HEK293 (cell line): ENCODE measurements at regions not wholly inside any gene's neighbourhood (a gene's known extent, or its start where the extent isn't known, plus 50 kb on each side); places are given as distances from the start of the nearest gene placed in this dataset.

Source experiments
- CTCF ChIA-PET: fragments of 350-600 bp; formaldehyde crosslinking; extraction: SDS; loops from one replicate; lab custom pipeline; 2021; ENCODE audit warnings: antibody characterized with exemption; lab: Yijun Ruan, JAX
- POLR2A ChIA-PET: fragments of 300-600 bp; formaldehyde crosslinking; extraction: SDS; loops from one replicate; lab custom pipeline; 2020; ENCODE audit warnings: antibody characterized with exemption, inconsistent platforms; lab: Yijun Ruan, JAX
- H3K27ac ChIP-seq: fragments of 200-500 bp; sonication (Bioruptor generic); 2 replicates; pipeline ENCODE4 v1.5.1; 2014; ENCODE audit warnings: low read depth, low read length, control low read depth, inconsistent platforms; ENCODE audit errors: extremely low read depth
- H3K36me3 ChIP-seq, 2 experiments: fragments of 200-500 bp in 1 of 2; sonication (Bioruptor generic) in 1 of 2; 1 replicate in 1 of 2; 2 replicates in 1 of 2; pipeline ENCODE4 v1.5.1; 2014 to 2017; ENCODE audit warnings: inconsistent platforms in 2 of 2, low read length in 2 of 2; ENCODE audit not compliant: control insufficient read depth in 2 of 2, insufficient read depth in 1 of 2
- H3K4me1 ChIP-seq: fragments of 200-500 bp; sonication (Bioruptor generic); 2 replicates; pipeline ENCODE4 v1.5.1; 2014; ENCODE audit warnings: mild to moderate bottlenecking, low read length, inconsistent platforms; ENCODE audit not compliant: control insufficient read depth, insufficient read depth
- H3K4me3 ChIP-seq: 2 replicates; pipeline ENCODE4 v1.5.1; 2011; ENCODE audit warnings: low read depth, mild to moderate bottlenecking, control low read depth, low read length, moderate library complexity
- H3K9me3 ChIP-seq: fragments of 200-500 bp; sonication (Bioruptor generic); 2 replicates; pipeline ENCODE4 v1.5.1; 2014; ENCODE audit warnings: low read depth, low read length, inconsistent platforms; ENCODE audit not compliant: control insufficient read depth, insufficient read depth
- BCL11A ChIP-seq: fragments of 450-650 bp; formaldehyde crosslinking; IDR thresholded peaks from 2 replicates; pipeline ENCODE4 v1.5.1; 2016; ENCODE audit warnings: low read depth, missing biosample characterization, missing genetic modification characterization
- TRIM28 ChIP-seq: IDR thresholded peaks from 2 replicates; pipeline ENCODE4 v1.6.1; 2011; ENCODE audit warnings: low read length, control low read depth, borderline replicate concordance
- TSHZ1 ChIP-seq: fragments of 450-650 bp; formaldehyde crosslinking; IDR thresholded peaks from 2 replicates; pipeline ENCODE4 v1.5.1; 2016; ENCODE audit warnings: missing biosample characterization, missing genetic modification characterization, borderline replicate concordance
- YY1 ChIP-seq: fragments of 450-650 bp; formaldehyde crosslinking; IDR thresholded peaks from 2 replicates; pipeline ENCODE4 v1.5.1; 2018; ENCODE audit warnings: missing biosample characterization, missing genetic modification characterization
- YY2 ChIP-seq: fragments of 450-650 bp; formaldehyde crosslinking; IDR thresholded peaks from 2 replicates; pipeline ENCODE4 v1.5.1; 2016; ENCODE audit warnings: missing biosample characterization, missing genetic modification characterization
- ZBTB6 ChIP-seq: fragments of 450-650 bp; formaldehyde crosslinking; IDR thresholded peaks from 2 replicates; pipeline ENCODE4 v1.5.1; 2017; ENCODE audit warnings: missing biosample characterization, missing genetic modification characterization
- ZNF280D ChIP-seq: fragments of 450-650 bp; formaldehyde crosslinking; IDR thresholded peaks from 2 replicates; pipeline ENCODE4 v1.5.1; 2016; ENCODE audit warnings: missing biosample characterization, missing genetic modification characterization
- ZNF510 ChIP-seq: fragments of 450-650 bp; formaldehyde crosslinking; IDR thresholded peaks from 2 replicates; pipeline ENCODE4 v1.5.1; 2018; ENCODE audit warnings: mild to moderate bottlenecking, missing genetic modification characterization, missing biosample characterization; ENCODE audit not compliant: insufficient replicate concordance
- ZNF514 ChIP-seq: fragments of 450-650 bp; formaldehyde crosslinking; IDR thresholded peaks from 2 replicates; pipeline ENCODE4 v1.5.1; 2016; ENCODE audit warnings: missing biosample characterization, missing genetic modification characterization
- ZNF529 ChIP-seq: fragments of 450-650 bp; formaldehyde crosslinking; IDR thresholded peaks from 2 replicates; pipeline ENCODE4 v1.5.1; 2017; ENCODE audit warnings: missing genetic modification characterization, missing biosample characterization; ENCODE audit not compliant: insufficient replicate concordance
- ZNF555 ChIP-seq: fragments of 450-650 bp; formaldehyde crosslinking; conservative IDR thresholded peaks from 2 replicates; pipeline ENCODE4 v1.5.1; 2017; ENCODE audit warnings: missing biosample characterization, mild to moderate bottlenecking, missing genetic modification characterization, inconsistent platforms
- ZNF561 ChIP-seq: fragments of 450-650 bp; IDR thresholded peaks from 2 replicates; pipeline ENCODE4 v1.5.1; 2018; ENCODE audit warnings: missing biosample characterization, missing genetic modification characterization, borderline replicate concordance
- ZNF654 ChIP-seq: fragments of 450-650 bp; formaldehyde crosslinking; IDR thresholded peaks from 2 replicates; pipeline ENCODE4 v1.5.1; 2016; ENCODE audit warnings: low read depth, missing biosample characterization, missing genetic modification characterization
- ZNF660 ChIP-seq: fragments of 450-650 bp; IDR thresholded peaks from 2 replicates; pipeline ENCODE4 v1.5.1; 2018; ENCODE audit warnings: missing biosample characterization, mild to moderate bottlenecking, missing genetic modification characterization
- ZNF843 ChIP-seq: fragments of 450-650 bp; formaldehyde crosslinking; IDR thresholded peaks from 2 replicates; pipeline ENCODE4 v1.5.1; 2016; ENCODE audit warnings: missing biosample characterization, missing genetic modification characterization

- ChIA-PET POLR2A (no interaction called here), CTCF (no interaction called here)
- H3K4me1 ChIP-seq, result no peaks in the 10 kb centered on the region
- H3K9me3 ChIP-seq, result no peaks in the 10 kb centered on the region
- TF ChIP-seq ZNF660 (tag by site-specific recombination), result no peak
- TF ChIP-seq ZNF843, result no peak
- TF ChIP-seq ZNF555, result no peak
- H3K36me3 ChIP-seq, result no peaks in the 10 kb centered on the region
- no peak overlapping the region for H3K27ac ChIP-seq
- no peak overlapping the region for H3K4me3 ChIP-seq
These were observed 564.4 kb upstream of the LINC00305 start for GRCh38 chr18:64713284-64713683.

GRCh38 chr18:64712035-64712434 lies 563.1 kb upstream of the LINC00305 start:
- CTCF ChIA-PET, result interaction anchor here (0.6 kb wide), 1 partner anchor 376 kb away, joined by 3 read pairs; no protein-coding TSS in a partner anchor

More at GRCh38 chr18:64712035-64712434, 563.1 kb upstream of the LINC00305 start:
- Histone ChIP-seq H3K27ac (no peak overlapping the region), H3K36me3 (no peaks in the 10 kb centered on the region), H3K9me3 (no peaks in the 10 kb centered on the region), H3K4me3 (no peak overlapping the region), H3K4me1 (no peaks in the 10 kb centered on the region)
- POLR2A ChIA-PET, result no interaction called here
- TF ChIP-seq ZNF529 (tag by site-specific recombination), result no peak
- no peak for TF ChIP-seq ZNF654 (tag by site-specific recombination)
- no peak for TF ChIP-seq ZNF561 (tag by site-specific recombination)
- no peak for TF ChIP-seq YY2 (tag by site-specific recombination)
- no peak for TF ChIP-seq TSHZ1 (tag by site-specific recombination)
- TF ChIP-seq ZNF280D (tag by site-specific recombination), result no peak
- no peak for TF ChIP-seq ZNF510 (tag by site-specific recombination)
- no peak for TF ChIP-seq BCL11A (tag by site-specific recombination)
- TF ChIP-seq TRIM28, result no peak
- no peak for TF ChIP-seq YY1 (tag by site-specific recombination)
- TF ChIP-seq ZBTB6 (tag by site-specific recombination), result no peak
- TF ChIP-seq ZNF514 (tag by site-specific recombination), result no peak
